Neural cell (in vitro differentiated cells): ENCODE measurements at regions not wholly inside any gene's neighbourhood (a gene's known extent, or its start where the extent isn't known, plus 50 kb on each side); places are given as distances from the start of the nearest gene placed in this dataset.

Experiments used
- CTCF ChIP-seq: fragments of 450-650 bp; IDR thresholded peaks from 2 replicates; pipeline ENCODE4 v1.5.1; 2014; ENCODE audit warnings: antibody characterized with exemption, mild to moderate bottlenecking, moderate library complexity; ENCODE audit not compliant: poor library complexity, severe bottlenecking
- EP300 ChIP-seq: fragments of 450-650 bp; conservative IDR thresholded peaks from 2 replicates; pipeline ENCODE4 v1.6.1; 2014; ENCODE audit warnings: antibody characterized with exemption, mild to moderate bottlenecking, moderate library complexity; ENCODE audit not compliant: poor library complexity, severe bottlenecking
- EZH2 ChIP-seq: fragments of 200-600, 300-800 bp; shearing (Covaris generic), sonication (generic); IDR thresholded peaks from 2 replicates; pipeline ENCODE4 v1.6.1; 2014; ENCODE audit warnings: antibody characterized with exemption, low read length, borderline replicate concordance, mild to moderate bottlenecking; ENCODE audit not compliant: insufficient read depth, poor library complexity, severe bottlenecking
- MXI1 ChIP-seq: fragments of 450-650 bp; conservative IDR thresholded peaks from 2 replicates; pipeline ENCODE4 v1.6.1; 2014; ENCODE audit warnings: antibody characterized with exemption, mild to moderate bottlenecking; ENCODE audit not compliant: poor library complexity, severe bottlenecking
- POLR2AphosphoS5 ChIP-seq: IDR thresholded peaks from 2 replicates; pipeline ENCODE4 v1.6.1; 2012
- RAD21 ChIP-seq: fragments of 450-650 bp; conservative IDR thresholded peaks from 2 replicates; pipeline ENCODE4 v1.6.1; 2014; ENCODE audit warnings: antibody characterized with exemption, mild to moderate bottlenecking, moderate library complexity
- REST ChIP-seq: IDR thresholded peaks from 2 replicates; pipeline ENCODE4 v1.6.1; 2012; ENCODE audit warnings: borderline replicate concordance
- SMC3 ChIP-seq: fragments of 450-650 bp; conservative IDR thresholded peaks from 2 replicates; pipeline ENCODE4 v1.6.1; 2014; ENCODE audit warnings: antibody characterized with exemption, mild to moderate bottlenecking, moderate library complexity; ENCODE audit not compliant: poor library complexity
- TAF1 ChIP-seq: IDR thresholded peaks from 2 replicates; pipeline ENCODE4 v1.6.1; 2012; ENCODE audit warnings: low read depth

- TF ChIP-seq CTCF (no peak), EP300 (no peak), POLR2AphosphoS5 (no peak), TAF1 (no peak), EZH2 (no peak), REST (no peak), SMC3 (no peak), RAD21 (no peak), MXI1 (no peak)
Observed at GRCh38 chr3:117606866-117607265, 897.3 kb downstream of the TUSC7 start.
